HG02798 (cell line): ENCODE measurements at regions not wholly inside any gene's neighbourhood (a gene's known extent, or its start where the extent isn't known, plus 50 kb on each side); places are given as distances from the start of the nearest gene placed in this dataset.

Experiments used
- ATAC-seq: cut with Tn5 transposase; IDR thresholded peaks from one replicate; pipeline ENCODE4 v1.9.1; 2021; ENCODE audit warnings: mild to moderate bottlenecking; ENCODE audit not compliant: unreplicated experiment, poor library complexity

GRCh38 chr10:105356626-105357025 lies 715.5 kb downstream of the SORCS3 start:
- no peak for ATAC-seq

- ATAC-seq: no peak
These were observed 712.9 kb downstream of the SORCS3 start for GRCh38 chr10:105354010-105354409.

- no peak for ATAC-seq
These were observed 711.7 kb downstream of the SORCS3 start for GRCh38 chr10:105352827-105353226.

- ATAC-seq: no peak
These were observed 711.2 kb downstream of the SORCS3 start for GRCh38 chr10:105352281-105352680.

GRCh38 chr10:105351187-105351586 lies 710.1 kb downstream of the SORCS3 start:
- no peak for ATAC-seq

- no peak for ATAC-seq
These were observed 706.4 kb downstream of the SORCS3 start for GRCh38 chr10:105347487-105347886.

GRCh38 chr10:105342606-105343005 lies 701.5 kb downstream of the SORCS3 start:
- no peak for ATAC-seq

- ATAC-seq: no peak
These were observed 698.6 kb downstream of the SORCS3 start for GRCh38 chr10:105339669-105340068.

- no peak for ATAC-seq
These were observed 687.5 kb downstream of the SORCS3 start for GRCh38 chr10:105328503-105329133.
